Glutamatergic neuron (in vitro differentiated cells): ENCODE measurements at regions not wholly inside any gene's neighbourhood (a gene's known extent, or its start where the extent isn't known, plus 50 kb on each side); places are given as distances from the start of the nearest gene placed in this dataset.

Experiments
- DNase-seq: peaks from one replicate; pipeline ENCODE4 v3.0.0; 2022
- H3K27ac Mint-ChIP-seq: one replicate; pipeline ENCODE4 v1.8.0; 2020; ENCODE audit warnings: mild to moderate bottlenecking, mixed read lengths, inconsistent platforms; ENCODE audit not compliant: unreplicated experiment
- H3K27me3 Mint-ChIP-seq: one replicate; pipeline ENCODE4 v1.8.0; 2020; ENCODE audit warnings: mild to moderate bottlenecking, moderate library complexity, mixed read lengths, inconsistent platforms; ENCODE audit not compliant: unreplicated experiment
- H3K36me3 Mint-ChIP-seq: one replicate; pipeline ENCODE4 v1.8.0; 2020; ENCODE audit warnings: mild to moderate bottlenecking, mixed read lengths, inconsistent platforms; ENCODE audit not compliant: unreplicated experiment
- H3K4me1 Mint-ChIP-seq: one replicate; pipeline ENCODE4 v1.8.0; 2020; ENCODE audit warnings: mild to moderate bottlenecking, low read depth, mixed read lengths, inconsistent platforms; ENCODE audit not compliant: unreplicated experiment
- H3K4me3 Mint-ChIP-seq: one replicate; pipeline ENCODE4 v1.8.0; 2020; ENCODE audit warnings: mild to moderate bottlenecking, mixed read lengths, inconsistent platforms; ENCODE audit not compliant: unreplicated experiment
- H3K9me3 Mint-ChIP-seq: one replicate; pipeline ENCODE4 v1.8.0; 2020; ENCODE audit warnings: mild to moderate bottlenecking, moderate library complexity, mixed read lengths, inconsistent platforms; ENCODE audit not compliant: unreplicated experiment
- CTCF ChIP-seq: fragments of 200-600 bp; sonication (generic); IDR thresholded peaks from one replicate; pipeline ENCODE4 v1.5.0; 2021; ENCODE audit not compliant: partially characterized antibody, unreplicated experiment

GRCh38 chrX:13939741-13940597, 89.7 kb downstream of the GEMIN8 start:
- H3K4me1 Mint-ChIP-seq = peaks cover 7% of the 10 kb centered on the region
- no peak for DNase-seq
- H3K27me3 Mint-ChIP-seq = peaks cover 3% of the 10 kb centered on the region
- no peaks in the 10 kb centered on the region for H3K36me3 Mint-ChIP-seq
- no peak overlapping the region for H3K27ac Mint-ChIP-seq
- no peak for TF ChIP-seq CTCF
- H3K4me3 Mint-ChIP-seq = peak overlapping the region; percentile 15
- H3K9me3 Mint-ChIP-seq = peaks cover 5% of the 10 kb centered on the region

- no peaks in the 10 kb centered on the region for H3K36me3 Mint-ChIP-seq
- no peak overlapping the region for H3K27ac Mint-ChIP-seq
- no peak for DNase-seq
- peaks cover 10% of the 10 kb centered on the region for H3K4me1 Mint-ChIP-seq
- TF ChIP-seq CTCF = no peak
- peak overlapping the region; percentile 67 for H3K4me3 Mint-ChIP-seq
- H3K27me3 Mint-ChIP-seq = peaks cover 4% of the 10 kb centered on the region
- peaks cover 5% of the 10 kb centered on the region for H3K9me3 Mint-ChIP-seq
These were observed 90.7 kb downstream of the GEMIN8 start for GRCh38 chrX:13938829-13939530.

GRCh38 chrX:13938051-13938828, 91.5 kb downstream of the GEMIN8 start:
- Mint-ChIP-seq H3K9me3 (peaks cover 5% of the 10 kb centered on the region), H3K36me3 (no peaks in the 10 kb centered on the region), H3K4me1 (peaks cover 12% of the 10 kb centered on the region), H3K27ac (peak overlapping the region; percentile 89), H3K27me3 (peaks cover 4% of the 10 kb centered on the region), H3K4me3 (peak overlapping the region; percentile 91)
- no peak for TF ChIP-seq CTCF
- DNase-seq = peak; percentile 54

GRCh38 chrX:13937370-13938050, 92.2 kb downstream of the GEMIN8 start:
- peaks cover 5% of the 10 kb centered on the region for H3K9me3 Mint-ChIP-seq
- H3K27me3 Mint-ChIP-seq = peaks cover 4% of the 10 kb centered on the region
- peak overlapping the region; percentile 89 for H3K27ac Mint-ChIP-seq
- no peak for DNase-seq
- H3K4me3 Mint-ChIP-seq = peak overlapping the region; percentile 91
- no peak for TF ChIP-seq CTCF
- peaks cover 14% of the 10 kb centered on the region for H3K4me1 Mint-ChIP-seq
- H3K36me3 Mint-ChIP-seq = no peaks in the 10 kb centered on the region
